WERI-Rb-1 (cell line): ENCODE measurements at regions not wholly inside any gene's neighbourhood (a gene's known extent, or its start where the extent isn't known, plus 50 kb on each side); places are given as distances from the start of the nearest gene placed in this dataset.
"Not testable (repeated sequence)": the region's sequence is repeated elsewhere in the genome, so short reads cannot be mapped to it uniquely, and the experiment has no call there.

ENCODE experiments used
- DNase-seq: peaks from one replicate; pipeline ENCODE4 v3.0.0-alpha.2; 2020
- H3K27ac ChIP-seq: fragments of 250-450 bp; sonication (Bioruptor Pico); 2 replicates; pipeline ENCODE4 v1.5.1; 2020; ENCODE audit warnings: mild to moderate bottlenecking, moderate library complexity
- H3K27me3 ChIP-seq: fragments of 250-450 bp; sonication (Bioruptor Pico); 2 replicates; pipeline ENCODE4 v1.5.1; 2021; ENCODE audit warnings: mild to moderate bottlenecking, low read depth, moderate library complexity; ENCODE audit not compliant: insufficient read depth, severe bottlenecking
- H3K36me3 ChIP-seq: fragments of 250-450 bp; sonication (Bioruptor Pico); 2 replicates; pipeline ENCODE4 v1.5.1; 2020; ENCODE audit warnings: mild to moderate bottlenecking, moderate library complexity
- H3K4me3 ChIP-seq: 2 replicates; pipeline ENCODE4 v1.5.1; 2011; ENCODE audit warnings: low read depth, mild to moderate bottlenecking, control low read depth, low read length
- H3K9me3 ChIP-seq: fragments of 250-450 bp; sonication (Bioruptor Pico); 2 replicates; pipeline ENCODE4 v1.5.1; 2021; ENCODE audit warnings: mild to moderate bottlenecking, moderate library complexity; ENCODE audit not compliant: severe bottlenecking

- H3K9me3 ChIP-seq, H3K27ac ChIP-seq, H3K27me3 ChIP-seq, H3K36me3 ChIP-seq: not testable (repeated sequence)
- peak; percentile 64 for DNase-seq
- H3K4me3 ChIP-seq: peak overlapping the region; percentile 63
These were observed 60.6 kb downstream of the GOLGA8T start for GRCh38 chr15:30195355-30196008.

GRCh38 chr15:30196009-30196375 is 61.1 kb downstream of the GOLGA8T start:
- DNase-seq: peak; percentile 55
- not testable (repeated sequence) for H3K9me3 ChIP-seq, H3K27me3 ChIP-seq, H3K36me3 ChIP-seq
- peak overlapping the region; percentile 50; the same call in 1 of the 2 replicates for H3K27ac ChIP-seq
- H3K4me3 ChIP-seq: peak overlapping the region; percentile 63

GRCh38 chr15:30196769-30197168 is 61.9 kb downstream of the GOLGA8T start:
- not testable (repeated sequence) for H3K36me3 ChIP-seq, H3K27me3 ChIP-seq, H3K9me3 ChIP-seq
- Histone ChIP-seq H3K27ac (peak overlapping the region; percentile 58), H3K4me3 (peak overlapping the region; percentile 63)
- DNase-seq: peak; percentile 65

DNA sequence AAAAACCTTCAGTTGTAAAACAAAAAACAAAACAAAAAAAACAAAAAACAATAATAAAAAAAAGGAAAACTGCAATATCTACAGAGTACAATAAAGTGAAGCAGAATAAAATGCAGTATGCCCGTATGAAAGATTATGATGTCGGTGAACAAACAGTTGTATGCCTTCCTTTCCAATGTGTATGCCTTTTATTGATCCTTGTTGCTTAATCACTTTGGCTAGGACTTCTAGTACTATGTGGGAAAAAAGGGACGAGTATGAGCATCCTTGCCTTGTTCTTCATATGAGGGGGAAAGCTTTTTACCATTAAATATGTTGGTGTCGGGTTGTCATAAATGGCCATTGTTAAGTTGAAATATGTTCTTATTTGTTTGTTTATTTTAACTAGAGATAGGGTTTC is 66.7 kb downstream of the GOLGA8T start:
- not testable (repeated sequence) for DNase-seq, H3K36me3 ChIP-seq, H3K9me3 ChIP-seq, H3K27me3 ChIP-seq, H3K27ac ChIP-seq, H3K4me3 ChIP-seq

DNA sequence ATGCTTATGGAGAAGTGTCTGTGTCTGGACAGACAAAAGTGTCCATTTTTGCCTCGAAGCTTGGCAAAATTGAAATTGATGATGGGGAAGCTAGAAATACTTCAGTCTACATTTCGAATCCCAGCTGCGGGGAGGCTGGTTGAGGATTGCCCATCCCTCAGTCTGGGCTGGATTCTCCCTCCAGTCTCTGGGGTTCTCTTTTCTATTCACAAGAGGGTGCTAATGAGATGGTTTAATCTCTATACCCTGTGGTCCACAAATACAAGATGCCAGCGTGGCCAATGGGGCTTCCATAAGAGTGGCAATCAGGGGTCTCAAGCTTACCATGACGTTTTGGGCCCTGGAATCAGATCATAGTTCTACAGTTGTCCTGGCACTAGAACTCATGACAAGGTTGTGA is 78.9 kb downstream of the GOLGA8T start:
- DNase-seq: not testable (repeated sequence)

DNA sequence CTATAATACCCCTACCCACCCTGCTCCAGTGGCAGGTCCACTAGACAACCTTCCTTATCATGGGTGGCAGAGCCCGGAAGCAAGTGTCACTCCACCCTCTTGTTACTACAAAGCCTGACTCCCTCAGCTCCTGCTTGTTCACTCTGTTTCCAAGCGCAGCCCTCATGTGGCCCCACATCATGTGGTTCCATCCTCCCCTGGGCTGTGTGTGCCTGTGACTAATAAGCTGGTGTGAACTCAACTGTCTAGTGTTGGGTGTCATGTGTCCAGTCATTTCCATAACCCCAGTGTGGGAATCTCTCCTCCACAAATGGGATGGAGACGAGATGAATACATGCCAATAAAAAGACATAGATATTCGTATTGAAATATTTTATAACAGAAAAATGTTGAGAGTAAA is 87.0 kb downstream of the GOLGA8T start:
- H3K4me3 ChIP-seq, H3K27ac ChIP-seq, H3K9me3 ChIP-seq, H3K36me3 ChIP-seq, H3K27me3 ChIP-seq, DNase-seq: not testable (repeated sequence)

More for the DNA sequence above, 78.9 kb downstream of the GOLGA8T start:
- H3K36me3 ChIP-seq, H3K27ac ChIP-seq, H3K4me3 ChIP-seq, H3K9me3 ChIP-seq, H3K27me3 ChIP-seq: not testable (repeated sequence)

DNA sequence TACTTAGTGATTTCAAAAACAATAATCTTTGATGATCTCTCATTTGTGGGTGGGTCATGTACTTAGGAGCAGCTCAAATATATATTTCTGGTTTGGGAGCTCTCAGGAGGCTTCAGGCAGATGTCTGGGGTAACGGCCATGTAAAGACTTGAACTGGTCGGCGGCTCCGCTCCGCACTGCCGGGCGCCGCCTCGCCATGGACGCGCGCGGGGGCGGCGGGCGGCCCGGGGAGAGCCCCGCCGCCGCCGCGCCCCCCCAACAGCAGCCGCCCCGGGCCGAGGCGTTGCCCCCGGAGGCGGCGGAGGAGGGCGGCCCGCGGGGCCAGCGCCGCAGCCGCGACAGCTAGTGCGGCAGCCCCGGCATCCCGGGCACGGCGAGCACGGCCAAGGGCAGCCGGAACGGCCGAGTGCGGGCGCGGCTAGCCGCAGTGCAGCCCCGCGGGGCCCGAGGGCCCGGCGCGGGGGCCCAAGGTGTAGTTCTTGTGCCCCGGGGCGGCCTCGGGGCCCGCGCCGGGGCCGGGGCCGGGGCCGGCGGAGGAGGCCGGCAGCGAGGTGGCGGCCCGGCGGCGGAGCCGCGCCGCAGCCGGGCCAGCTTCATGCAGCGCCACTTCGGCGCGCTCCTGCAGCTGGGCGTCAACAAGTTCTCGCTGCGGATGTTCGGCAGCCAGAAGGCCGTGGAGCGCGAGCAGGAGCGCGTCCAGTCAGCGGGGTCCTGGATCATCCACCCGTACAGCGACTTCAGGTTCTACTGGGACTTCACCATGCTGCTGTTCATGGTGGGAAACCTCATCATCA is 88.1 kb downstream of the GOLGA8T start:
- not testable (repeated sequence) for H3K36me3 ChIP-seq, H3K27me3 ChIP-seq, H3K27ac ChIP-seq, DNase-seq, H3K4me3 ChIP-seq, H3K9me3 ChIP-seq

- not testable (repeated sequence) for H3K27me3 ChIP-seq, H3K4me3 ChIP-seq, DNase-seq
These were observed 90.5 kb downstream of the GOLGA8T start for GRCh38 chr15:30225233-30225891.

DNA sequence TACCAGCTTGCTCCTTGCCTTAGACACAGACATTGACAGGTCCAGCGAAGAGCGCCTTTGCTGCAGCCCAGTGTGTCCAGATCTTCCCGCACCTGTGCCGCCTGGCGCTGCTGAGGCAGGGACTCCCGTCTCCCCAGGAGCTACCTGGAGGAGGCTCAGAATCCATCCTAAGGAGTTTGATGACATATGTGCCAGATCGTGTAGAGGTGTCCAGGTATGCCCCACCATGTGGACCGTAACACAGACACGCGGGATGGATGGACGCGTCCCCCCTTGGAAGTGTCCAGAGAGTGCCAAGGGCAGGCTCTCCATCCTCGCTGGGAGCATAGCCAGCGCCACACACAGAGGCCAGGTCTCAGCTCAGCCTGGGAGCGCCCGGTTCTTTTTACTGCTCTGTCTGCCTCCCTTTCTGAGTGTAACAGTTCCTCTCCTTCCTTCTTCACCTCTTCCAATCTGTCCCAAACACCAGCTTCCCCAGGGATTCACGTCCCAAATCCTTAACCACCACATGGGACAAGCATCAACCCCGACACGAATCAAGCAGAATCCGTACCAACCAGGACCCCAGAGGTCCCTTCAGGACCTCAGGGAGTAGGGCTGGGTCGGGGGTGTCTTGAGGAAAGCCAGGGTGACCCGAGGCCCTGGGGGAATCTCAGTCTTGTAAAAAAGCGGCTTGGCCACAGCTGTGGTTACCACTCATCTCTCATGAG is 126.7 kb downstream of the GOLGA8T start:
- not testable (repeated sequence) for H3K36me3 ChIP-seq, H3K9me3 ChIP-seq, H3K4me3 ChIP-seq, H3K27me3 ChIP-seq, H3K27ac ChIP-seq
- peak; percentile 7 for DNase-seq

More at GRCh38 chr15:30225233-30225891, 90.5 kb downstream of the GOLGA8T start:
- not testable (repeated sequence) for H3K27ac ChIP-seq, H3K36me3 ChIP-seq, H3K9me3 ChIP-seq

DNA sequence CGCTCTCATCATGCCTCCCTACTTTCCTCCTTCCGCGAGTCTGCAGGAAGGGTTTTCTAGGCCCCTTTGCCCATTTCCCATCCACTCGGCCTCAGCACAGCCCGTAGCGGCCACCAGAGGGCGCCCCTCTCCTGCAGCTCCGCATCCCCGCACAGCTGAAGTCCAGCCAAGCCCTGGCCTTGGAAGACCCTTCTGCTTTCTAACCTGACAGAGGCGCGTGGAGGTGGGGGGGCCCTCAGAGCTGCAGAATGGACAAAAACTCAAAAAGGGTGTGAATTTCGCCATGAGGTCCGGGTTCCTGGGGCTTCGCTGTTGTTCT is 127.2 kb downstream of the GOLGA8T start:
- H3K9me3 ChIP-seq, H3K4me3 ChIP-seq, H3K27ac ChIP-seq, H3K36me3 ChIP-seq, H3K27me3 ChIP-seq, DNase-seq: not testable (repeated sequence)

DNA sequence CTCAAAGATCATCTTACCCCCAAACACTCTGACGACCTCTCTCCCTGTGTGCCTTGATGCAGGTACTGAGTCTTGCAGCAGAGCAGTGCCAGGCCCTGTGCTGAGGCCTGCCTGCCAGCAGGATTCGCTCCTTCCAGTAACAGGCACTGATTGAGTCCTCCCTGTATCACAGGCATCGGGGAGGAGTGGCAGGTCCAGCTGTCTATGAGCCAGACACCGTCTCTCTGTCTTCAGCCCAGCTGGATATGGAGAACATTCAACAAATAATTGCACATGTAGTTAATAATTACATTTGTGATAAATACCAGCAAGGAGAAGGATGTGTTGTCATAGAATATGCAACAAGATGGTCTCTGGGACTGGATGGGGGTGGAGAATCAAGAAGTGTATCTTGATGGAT is 129.1 kb downstream of the GOLGA8T start:
- H3K27ac ChIP-seq, H3K27me3 ChIP-seq, H3K9me3 ChIP-seq, DNase-seq, H3K36me3 ChIP-seq, H3K4me3 ChIP-seq: not testable (repeated sequence)

DNA sequence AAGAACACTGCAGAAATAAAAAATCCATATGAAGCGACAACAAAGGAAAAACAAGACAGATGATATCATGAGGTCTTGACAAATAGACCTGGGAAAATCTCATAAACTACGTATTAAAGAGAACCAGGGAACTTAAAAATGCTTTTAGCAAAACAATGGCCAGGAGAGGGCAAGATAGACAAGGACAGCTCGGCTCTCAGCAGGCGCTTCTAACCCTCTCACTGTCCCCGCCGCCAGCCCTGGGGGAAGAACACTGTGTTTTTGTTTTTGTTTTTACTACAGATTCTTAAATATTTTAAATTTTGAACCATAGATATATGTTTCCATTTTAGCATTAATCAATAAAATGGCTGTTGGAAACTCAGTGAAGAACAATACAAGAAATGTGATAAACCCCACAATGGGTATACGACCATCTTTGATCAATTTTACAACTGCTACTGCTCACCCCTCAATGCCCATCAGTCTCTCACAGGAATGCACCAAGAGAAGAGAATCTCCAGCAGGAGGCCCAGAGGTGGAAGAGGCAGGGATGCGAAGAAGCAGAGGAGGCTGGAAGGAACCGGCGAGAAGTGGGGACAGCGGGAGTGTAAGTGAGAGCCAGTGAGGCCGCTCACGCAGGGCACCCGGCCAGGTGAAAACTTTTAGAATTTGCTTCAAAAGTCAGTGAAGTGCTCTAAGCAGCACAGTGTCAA is 98.0 kb downstream of the CHRFAM7A start:
- H3K36me3 ChIP-seq, DNase-seq, H3K27me3 ChIP-seq, H3K27ac ChIP-seq, H3K4me3 ChIP-seq, H3K9me3 ChIP-seq: not testable (repeated sequence)

DNA sequence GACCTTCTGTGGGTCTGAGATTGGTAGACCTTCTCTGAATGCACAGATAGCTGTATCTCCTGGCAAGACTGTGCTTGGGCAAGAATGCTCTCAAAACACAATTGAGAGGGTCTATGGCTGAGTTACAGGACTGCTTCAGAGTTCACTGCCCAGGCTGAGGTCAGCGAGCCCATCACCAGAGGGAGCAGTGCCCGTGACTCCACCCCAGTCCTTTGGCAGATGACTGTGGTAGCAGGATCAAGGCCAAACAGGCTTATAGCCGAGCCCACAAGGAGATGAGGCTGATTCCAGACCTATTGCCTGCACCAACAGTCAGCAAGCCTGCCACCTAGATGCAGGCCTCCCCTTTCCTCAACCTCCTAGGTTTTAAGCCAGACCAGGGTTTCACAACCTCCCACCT is 89.4 kb downstream of the CHRFAM7A start:
- not testable (repeated sequence) for H3K27me3 ChIP-seq

More for the DNA sequence above, 89.4 kb downstream of the CHRFAM7A start:
- H3K4me3 ChIP-seq, H3K27ac ChIP-seq, DNase-seq, H3K9me3 ChIP-seq, H3K36me3 ChIP-seq: not testable (repeated sequence)
